ENCODE measurements at regions not wholly inside any gene's neighbourhood (a gene's known extent, or its start where the extent isn't known, plus 50 kb on each side); places are given as distances from the start of the nearest gene placed in this dataset.

- TF ChIP-seq GATA2 (IDR thresholded peaks at IDR 0.05; ENCODE audit: insufficient read depth, insufficient read length, low read depth, low read length) = no peak
- TF ChIP-seq, protein P1, sequence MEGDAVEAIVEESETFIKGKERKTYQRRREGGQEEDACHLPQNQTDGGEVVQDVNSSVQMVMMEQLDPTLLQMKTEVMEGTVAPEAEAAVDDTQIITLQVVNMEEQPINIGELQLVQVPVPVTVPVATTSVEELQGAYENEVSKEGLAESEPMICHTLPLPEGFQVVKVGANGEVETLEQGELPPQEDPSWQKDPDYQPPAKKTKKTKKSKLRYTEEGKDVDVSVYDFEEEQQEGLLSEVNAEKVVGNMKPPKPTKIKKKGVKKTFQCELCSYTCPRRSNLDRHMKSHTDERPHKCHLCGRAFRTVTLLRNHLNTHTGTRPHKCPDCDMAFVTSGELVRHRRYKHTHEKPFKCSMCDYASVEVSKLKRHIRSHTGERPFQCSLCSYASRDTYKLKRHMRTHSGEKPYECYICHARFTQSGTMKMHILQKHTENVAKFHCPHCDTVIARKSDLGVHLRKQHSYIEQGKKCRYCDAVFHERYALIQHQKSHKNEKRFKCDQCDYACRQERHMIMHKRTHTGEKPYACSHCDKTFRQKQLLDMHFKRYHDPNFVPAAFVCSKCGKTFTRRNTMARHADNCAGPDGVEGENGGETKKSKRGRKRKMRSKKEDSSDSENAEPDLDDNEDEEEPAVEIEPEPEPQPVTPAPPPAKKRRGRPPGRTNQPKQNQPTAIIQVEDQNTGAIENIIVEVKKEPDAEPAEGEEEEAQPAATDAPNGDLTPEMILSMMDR (IDR thresholded peaks at IDR 0.05; ENCODE audit: extremely low read depth in 1 of 2, insufficient read depth in 1 of 2, low read depth in 1 of 2, low read length in 2 of 2) = no peak
- no peaks in the 10 kb centered on the region for H3K36me3 ChIP-seq (ENCODE audit: control insufficient read depth in 2 of 2, extremely low read depth in 1 of 2, insufficient read depth in 2 of 2, low read length in 2 of 2)
- H3K27me3 ChIP-seq (ENCODE audit: control insufficient read depth in 2 of 2, insufficient read depth in 2 of 2, low read length in 2 of 2) = no peaks in the 10 kb centered on the region
- intact Hi-C loops (cut with micrococcal nuclease) = no loop called here
- no peaks in the 10 kb centered on the region for H4K20me1 ChIP-seq (replicated peaks; ENCODE audit: control insufficient read depth, extremely low read depth, insufficient read depth, low read length)
- H3K4me2 ChIP-seq (ENCODE audit: insufficient read depth, low read length) = no peak overlapping the region
- H3K4me3 ChIP-seq (replicated peaks in 1 of 3; ENCODE audit: insufficient read depth in 1 of 3, low read depth in 1 of 3, low read length in 3 of 3) = no peak overlapping the region
- dilution Hi-C loops (cut with MboI; ENCODE audit: extremely low pct_ligation_motif_present, low sequenced_read_pairs) = no loop called here
- BruUV-seq (replicated peaks) = no TSS peak
- H3K9me1 ChIP-seq (replicated peaks; ENCODE audit: control insufficient read depth, extremely low read depth, insufficient read depth, low read length) = no peaks in the 10 kb centered on the region
- no peak overlapping the region for H3K27ac ChIP-seq (ENCODE audit: insufficient read depth, low read depth, low read length)
- no peak for DNase-seq (ENCODE audit: low read depth, low spot score)
- H2AFZ ChIP-seq (ENCODE audit: low read depth, low read length) = no peak overlapping the region
- POLR2A ChIA-PET = no interaction called here
- H3K4me1 ChIP-seq (ENCODE audit: control insufficient read depth, extremely low read depth, insufficient read depth, low read length) = no peaks in the 10 kb centered on the region
- no peak overlapping the region for H3K9ac ChIP-seq (replicated peaks; ENCODE audit: extremely low read depth, insufficient read depth, low read length)
- CTCF ChIA-PET = no interaction called here
- no peaks in the 10 kb centered on the region for H3K9me3 ChIP-seq (replicated peaks; ENCODE audit: control insufficient read depth, insufficient read depth, low read length)
- H3K79me2 ChIP-seq (ENCODE audit: control insufficient read depth, insufficient read depth, low read length) = no peaks in the 10 kb centered on the region
- FAIRE-seq = no peak
Observed at GRCh38 chr2:150319085-150319484, 168.4 kb downstream of the RND3 start.

DNA sequence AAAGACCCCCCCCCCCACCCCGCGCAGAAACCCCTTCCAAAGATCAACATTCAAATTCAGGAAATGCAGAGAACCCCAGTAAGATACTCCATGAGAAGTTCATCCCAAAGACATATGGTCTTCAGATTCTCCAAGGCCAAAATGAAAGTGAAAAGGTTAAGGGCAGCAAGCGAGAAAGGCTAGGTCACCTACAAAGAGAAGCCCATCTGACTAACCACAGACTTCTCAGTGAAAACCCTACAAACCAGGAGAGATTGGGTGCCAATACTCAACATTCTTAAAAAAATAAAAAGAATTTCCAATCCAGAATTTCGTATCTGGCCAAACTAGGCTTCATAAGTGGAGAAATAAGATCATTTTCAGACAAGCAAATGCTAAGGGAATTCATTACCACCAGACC is 175.2 kb downstream of the RND3 start:
- Histone ChIP-seq H3K9me1 (replicated peaks; ENCODE audit: control insufficient read depth, extremely low read depth, insufficient read depth, low read length) (no peaks in the 10 kb centered on the region), H4K20me1 (replicated peaks; ENCODE audit: control insufficient read depth, extremely low read depth, insufficient read depth, low read length) (no peaks in the 10 kb centered on the region), H3K4me2 (ENCODE audit: insufficient read depth, low read length) (no peak overlapping the region), H3K4me1 (ENCODE audit: control insufficient read depth, extremely low read depth, insufficient read depth, low read length) (no peaks in the 10 kb centered on the region), H3K36me3 (ENCODE audit: control insufficient read depth in 2 of 2, extremely low read depth in 1 of 2, insufficient read depth in 2 of 2, low read length in 2 of 2) (no peaks in the 10 kb centered on the region), H3K79me2 (ENCODE audit: control insufficient read depth, insufficient read depth, low read length) (no peaks in the 10 kb centered on the region), H2AFZ (ENCODE audit: low read depth, low read length) (no peak overlapping the region), H3K27me3 (ENCODE audit: control insufficient read depth in 2 of 2, insufficient read depth in 2 of 2, low read length in 2 of 2) (no peaks in the 10 kb centered on the region), H3K27ac (ENCODE audit: insufficient read depth, low read depth, low read length) (no peak overlapping the region), H3K9ac (replicated peaks; ENCODE audit: extremely low read depth, insufficient read depth, low read length) (no peak overlapping the region), H3K4me3 (replicated peaks in 1 of 3; ENCODE audit: insufficient read depth in 1 of 3, low read depth in 1 of 3, low read length in 3 of 3) (no peak overlapping the region), H3K9me3 (replicated peaks; ENCODE audit: control insufficient read depth, insufficient read depth, low read length) (no peaks in the 10 kb centered on the region)
- no TSS peak for BruUV-seq (replicated peaks)
- intact Hi-C loops (cut with micrococcal nuclease) (no loop called here), dilution Hi-C loops (cut with MboI; ENCODE audit: extremely low pct_ligation_motif_present, low sequenced_read_pairs) (no loop called here)
- DNase-seq (ENCODE audit: low read depth, low spot score) = no peak
- ChIA-PET POLR2A (no interaction called here), CTCF (no interaction called here)
- no peak for TF ChIP-seq GATA2 (IDR thresholded peaks at IDR 0.05; ENCODE audit: insufficient read depth, insufficient read length, low read depth, low read length)
- no peak for TF ChIP-seq MYC (IDR thresholded peaks at IDR 0.05; ENCODE audit: low read depth, low read length)
- no peak for TF ChIP-seq JUN (IDR thresholded peaks at IDR 0.05; ENCODE audit: borderline replicate concordance, insufficient read depth, insufficient read length, low read depth)
- FAIRE-seq = no peak
